Activated CD4-positive, alpha-beta T cell treated with anti-CD3 and anti-CD28 coated beads, Interleukin-2, amount 50 U/mL, for 1 hour (primary cell): ENCODE measurements at regions not wholly inside any gene's neighbourhood (a gene's known extent, or its start where the extent isn't known, plus 50 kb on each side); places are given as distances from the start of the nearest gene placed in this dataset.

Experiments
- DNase-seq: peaks from one replicate; pipeline ENCODE4 v3.0.0-alpha.2; 2020

DNA sequence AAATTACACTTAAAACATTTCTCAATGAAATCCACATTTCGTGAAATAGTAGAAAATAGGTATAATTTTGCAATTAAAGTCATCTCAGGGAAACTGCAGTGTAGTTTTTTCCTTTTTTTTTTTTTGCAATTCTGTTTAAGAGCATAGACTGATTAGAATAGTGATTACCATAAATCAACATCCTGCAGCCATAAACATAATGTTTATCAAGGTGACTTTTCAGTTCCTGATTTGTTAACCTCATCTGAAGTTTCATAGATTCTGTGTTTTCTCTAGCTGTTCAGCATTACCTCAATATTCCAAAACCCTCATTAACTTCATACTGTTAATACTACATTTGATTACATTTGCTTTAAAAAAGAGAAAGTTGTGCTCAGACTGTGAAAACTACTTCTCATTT, 286.3 kb upstream of the DACH1 start:
- DNase-seq, result no peak

DNA sequence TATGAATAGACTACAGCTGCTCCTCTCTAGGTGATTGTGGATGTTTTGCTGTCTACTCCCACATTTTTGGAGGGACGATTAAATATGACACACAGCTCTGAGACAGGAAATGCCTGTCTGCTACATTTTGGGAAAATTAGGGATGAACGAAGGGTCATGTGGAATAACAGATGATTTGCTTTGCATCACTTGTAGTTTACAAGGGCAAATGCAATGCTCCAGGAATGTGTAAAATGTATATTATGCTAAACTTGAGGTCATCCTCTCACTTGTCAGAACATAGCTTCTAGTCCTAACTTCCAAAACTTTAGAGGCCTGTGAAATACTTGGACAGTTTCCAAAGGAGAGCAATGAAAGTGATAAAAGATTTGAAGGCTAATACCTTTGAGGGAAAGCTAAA, 284.2 kb upstream of the DACH1 start:
- DNase-seq, result no peak

DNA sequence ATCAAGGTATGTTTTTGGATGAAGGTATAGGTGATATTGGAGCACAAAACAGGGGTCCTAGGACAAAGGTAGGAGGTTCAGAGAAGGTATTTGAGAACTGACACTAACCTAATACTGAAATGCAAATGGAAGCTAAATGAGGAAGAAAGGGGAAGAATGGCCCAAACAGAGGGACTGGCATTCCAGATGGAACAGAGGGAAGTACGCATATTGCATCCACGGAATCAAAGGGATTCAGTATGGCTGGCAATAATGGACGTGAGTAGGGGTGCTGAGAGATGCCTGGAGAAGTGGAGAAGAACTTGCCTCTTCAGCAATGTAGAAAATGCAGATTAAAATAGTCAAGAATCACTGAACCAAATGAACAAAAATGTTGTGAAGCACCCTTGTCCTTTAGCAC, 283.5 kb upstream of the DACH1 start:
- DNase-seq, result no peak

DNA sequence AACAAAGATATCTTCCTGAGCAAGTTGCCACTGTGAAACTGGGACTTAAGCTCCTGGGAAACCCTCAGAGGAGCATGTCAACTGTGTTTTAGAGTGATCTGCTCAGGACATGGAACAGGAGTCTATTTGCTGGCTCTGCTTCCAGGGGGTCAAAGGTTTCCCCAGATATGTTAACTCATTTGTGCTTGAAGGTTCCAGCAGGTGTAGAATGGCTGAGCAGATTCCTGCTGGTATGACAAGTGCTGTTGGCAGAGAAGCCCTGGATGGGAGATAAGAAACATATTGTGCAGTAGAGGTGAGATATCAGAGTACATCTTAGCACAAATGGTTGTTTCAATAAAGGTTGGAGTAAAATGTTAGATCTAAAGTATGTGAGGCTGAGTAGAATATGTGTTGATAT, 282.7 kb upstream of the DACH1 start:
- DNase-seq, result no peak

DNA sequence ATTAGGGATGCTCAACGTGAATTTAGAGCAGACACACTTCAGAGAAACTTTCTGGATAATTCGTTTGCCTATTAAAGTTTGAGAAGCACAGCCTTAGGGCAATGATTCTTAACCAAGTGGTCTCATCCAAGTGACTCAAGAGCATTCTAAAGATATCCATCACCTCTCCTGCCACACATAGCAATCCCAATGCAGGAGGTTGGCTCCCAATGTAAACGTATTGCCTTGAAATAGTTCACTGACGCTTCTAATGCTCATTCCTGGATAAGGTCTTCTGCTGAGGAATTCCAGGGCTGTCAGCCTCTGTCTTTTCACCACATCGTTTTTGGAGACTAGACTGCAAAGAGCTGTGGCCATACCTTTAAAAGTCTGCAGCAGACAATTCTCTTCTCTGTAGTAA, 279.8 kb upstream of the DACH1 start:
- DNase-seq, result no peak

DNA sequence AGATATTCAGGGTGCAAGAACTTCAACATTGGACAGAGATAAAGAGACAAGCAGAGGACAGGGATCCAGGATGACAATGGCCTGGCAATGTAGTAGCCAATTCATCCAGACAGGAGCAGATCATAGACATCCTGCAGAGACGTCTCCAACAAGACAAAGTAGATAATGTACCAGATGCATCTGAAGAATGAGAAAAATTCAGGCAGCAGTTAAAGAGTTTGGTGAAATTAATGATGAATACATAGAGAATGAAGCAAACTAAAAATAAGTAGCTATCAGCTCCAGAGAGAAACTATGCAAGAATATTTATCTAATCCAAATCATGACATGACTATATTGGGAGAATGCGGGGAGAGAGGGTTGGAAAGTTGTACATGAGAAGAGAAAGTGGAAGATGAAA, 278.4 kb upstream of the DACH1 start:
- DNase-seq, result no peak

DNA sequence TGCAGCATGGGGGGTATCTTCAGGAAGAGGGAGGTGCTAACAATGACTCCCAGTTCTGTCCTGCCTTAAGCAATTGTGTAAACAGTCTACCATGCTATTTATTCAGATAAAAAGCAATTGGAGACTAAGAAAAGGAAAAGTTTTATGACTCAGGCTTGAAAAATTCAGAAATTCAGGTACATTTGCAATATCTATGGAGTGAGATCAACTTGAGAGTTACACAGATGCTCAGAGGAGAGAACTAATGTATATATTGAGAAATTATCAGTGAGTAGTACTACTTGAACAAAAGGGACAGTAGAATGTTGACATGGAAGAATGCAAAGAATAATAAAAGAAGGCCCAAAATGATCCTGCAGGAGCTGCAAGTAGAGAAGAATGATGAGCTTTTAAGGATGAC, 277.6 kb upstream of the DACH1 start:
- DNase-seq, result no peak

DNA sequence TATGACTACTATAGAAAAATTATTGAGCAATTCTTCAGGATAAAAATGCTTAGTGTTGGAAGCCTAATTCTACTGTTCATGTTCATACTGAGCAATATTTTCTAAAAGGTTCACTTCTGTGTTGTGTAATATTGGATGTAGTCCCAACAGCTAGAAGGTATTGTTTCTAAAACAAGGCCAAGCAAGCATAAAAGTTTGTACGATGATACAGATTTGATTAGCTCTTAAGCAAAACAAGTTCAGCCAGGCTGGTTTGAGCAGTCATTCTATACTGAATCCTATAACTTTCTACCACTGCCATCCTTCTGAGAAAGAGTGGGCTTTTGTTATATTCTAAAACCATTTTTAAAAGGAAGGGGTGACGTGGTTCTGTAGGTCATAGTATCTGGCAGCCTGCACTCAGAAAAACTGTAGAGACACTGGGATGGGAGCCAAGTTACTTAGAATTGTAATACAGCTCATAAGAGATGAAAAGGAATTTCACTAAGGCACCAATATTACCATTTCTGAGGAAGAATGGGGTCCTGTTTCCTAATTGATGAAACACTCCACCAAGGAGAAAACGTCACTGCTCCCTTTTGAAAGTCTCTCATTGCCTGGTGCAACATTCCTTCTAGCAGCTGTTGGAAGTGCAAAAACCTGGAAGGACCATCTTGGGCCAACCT, 275.0 kb upstream of the DACH1 start:
- DNase-seq, result no peak

DNA sequence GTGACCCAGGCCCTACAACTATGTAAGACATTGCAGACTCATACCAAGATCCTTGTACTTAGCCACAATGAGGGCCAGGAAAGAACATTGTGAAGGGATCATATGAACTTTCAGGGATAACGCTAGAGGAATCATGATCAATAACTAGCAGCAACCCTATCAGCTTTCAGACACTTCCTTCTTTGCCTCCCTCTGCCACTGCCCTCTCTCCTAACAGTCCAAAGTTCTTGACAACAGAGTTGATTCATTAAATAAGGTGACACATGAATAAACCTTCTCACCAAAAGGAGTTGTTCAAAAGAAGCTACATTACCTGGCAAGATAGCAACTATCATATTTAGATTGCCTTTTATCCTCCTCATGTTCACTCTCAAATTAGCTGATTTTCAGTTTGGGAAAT, 272.2 kb upstream of the DACH1 start:
- no peak for DNase-seq

DNA sequence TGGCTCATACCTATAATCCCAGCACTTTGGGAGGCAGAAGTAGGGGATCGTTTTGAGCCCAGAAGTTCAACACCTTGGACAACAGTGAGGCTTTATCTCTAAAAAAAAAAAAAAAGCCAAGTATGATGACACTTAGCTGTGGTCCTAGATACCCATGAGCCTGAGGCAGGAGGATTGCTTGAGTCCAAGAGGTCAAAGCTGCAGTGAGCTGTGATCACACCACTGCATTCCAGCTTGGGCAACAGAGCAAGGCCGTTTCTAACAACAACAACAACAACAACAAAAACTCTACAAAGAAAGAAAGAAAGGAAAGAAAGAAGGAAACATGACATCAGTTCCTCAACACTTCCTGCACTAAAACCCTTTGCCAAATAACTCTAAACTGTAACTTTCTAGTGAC, 265.1 kb upstream of the DACH1 start:
- no peak for DNase-seq

DNA sequence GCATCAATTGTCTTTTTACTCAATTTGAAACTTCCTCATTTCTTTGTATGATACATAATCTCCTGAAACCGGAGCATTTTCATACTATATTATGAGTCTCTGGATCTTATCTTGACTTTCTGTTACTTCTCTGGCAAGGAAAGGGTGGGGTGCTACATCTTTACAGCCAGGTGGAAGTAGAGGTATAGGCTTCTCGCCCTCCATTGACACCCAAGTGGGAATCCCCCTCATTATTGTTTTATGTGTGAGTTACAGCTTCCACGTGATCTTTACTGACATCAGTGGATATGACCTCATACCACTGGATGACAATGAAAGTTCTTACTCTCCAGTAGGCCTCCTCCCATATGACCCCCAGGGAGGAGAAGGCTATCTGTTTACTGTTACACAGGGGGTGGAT, 262.1 kb upstream of the DACH1 start:
- DNase-seq, result no peak

DNA sequence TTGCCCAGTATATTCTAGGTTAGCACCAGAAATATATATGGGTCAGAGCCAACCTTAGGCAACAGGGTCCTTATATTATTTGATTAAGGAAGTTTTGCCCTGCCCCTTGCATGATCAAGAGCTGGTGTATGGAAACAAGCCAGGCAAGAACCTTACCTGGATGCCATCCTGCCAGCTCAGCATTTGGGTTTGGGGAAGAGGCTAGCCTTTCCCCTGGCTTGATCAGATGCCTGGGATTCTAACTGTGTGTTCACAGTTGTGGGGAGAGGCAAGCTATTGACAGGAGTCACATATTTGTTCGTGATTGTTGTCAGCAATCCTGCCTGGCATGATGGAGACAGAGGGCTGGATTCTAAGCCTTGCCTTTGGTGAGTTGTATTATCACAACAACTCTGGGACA, 260.0 kb upstream of the DACH1 start:
- DNase-seq, result no peak

DNA sequence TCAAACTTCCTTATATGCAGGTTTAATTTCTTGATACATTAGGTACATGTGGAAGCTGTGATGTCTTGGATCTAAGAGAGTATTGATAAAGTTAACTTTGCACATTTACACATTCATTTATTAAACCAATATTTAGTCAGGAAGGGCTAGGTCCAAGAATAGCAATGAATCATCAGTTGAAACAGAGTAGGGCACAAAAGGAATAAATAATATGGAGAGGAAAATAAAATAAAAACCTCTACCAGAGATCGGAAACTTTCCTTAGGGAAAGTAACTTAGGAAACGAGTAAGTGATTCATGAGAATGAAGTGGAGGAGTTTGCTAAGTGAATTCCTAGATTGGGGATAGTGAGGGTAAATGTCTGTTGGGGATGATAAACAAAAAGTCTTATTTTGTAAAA, 259.4 kb upstream of the DACH1 start:
- no peak for DNase-seq

DNA sequence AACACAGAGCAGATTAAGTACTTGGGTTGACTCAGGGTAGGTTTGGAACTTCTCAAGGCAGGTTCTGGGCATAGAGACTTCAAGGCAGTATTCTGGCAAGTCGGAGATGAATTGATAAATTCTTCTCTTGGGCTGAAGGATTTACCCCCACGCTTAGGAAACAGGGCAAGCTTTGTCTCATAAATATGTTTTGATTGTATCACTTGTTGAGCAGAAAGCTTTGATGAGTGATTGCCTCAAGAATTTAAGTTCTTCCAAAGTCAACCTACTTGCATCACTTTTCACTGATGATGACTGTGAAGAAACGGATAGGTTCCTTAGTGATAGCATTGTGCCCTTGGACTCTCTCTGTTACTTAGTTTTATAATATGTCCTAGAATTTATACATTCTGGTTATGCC, 258.6 kb upstream of the DACH1 start:
- no peak for DNase-seq

DNA sequence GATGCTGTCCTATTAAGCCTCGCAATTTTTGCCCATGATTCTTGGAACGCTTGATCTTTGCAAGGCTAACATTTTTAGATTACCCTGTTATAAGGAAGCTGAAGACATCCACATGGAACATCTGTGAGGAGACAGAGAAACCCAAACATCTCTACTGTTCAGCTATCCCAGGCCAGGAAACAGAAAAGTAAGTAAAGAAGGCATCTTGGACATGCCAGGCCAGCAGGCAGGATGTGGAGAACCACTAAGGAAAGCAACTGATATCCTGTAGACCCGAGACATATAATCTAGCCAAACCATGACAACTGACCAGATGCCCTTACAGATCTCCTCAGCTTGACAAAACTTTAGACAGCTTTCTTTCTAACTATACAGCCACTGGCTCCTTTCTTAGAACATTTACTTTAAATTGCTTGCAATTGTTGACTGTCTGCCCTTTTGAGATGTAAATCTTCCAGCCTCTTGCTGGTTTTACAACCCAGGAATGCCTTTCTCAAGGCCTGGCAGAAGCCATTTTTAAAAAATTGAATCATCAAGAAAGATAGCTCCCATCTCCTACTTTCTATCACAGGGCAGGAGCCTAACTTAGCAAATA, 255.8 kb upstream of the DACH1 start:
- no peak for DNase-seq

DNA sequence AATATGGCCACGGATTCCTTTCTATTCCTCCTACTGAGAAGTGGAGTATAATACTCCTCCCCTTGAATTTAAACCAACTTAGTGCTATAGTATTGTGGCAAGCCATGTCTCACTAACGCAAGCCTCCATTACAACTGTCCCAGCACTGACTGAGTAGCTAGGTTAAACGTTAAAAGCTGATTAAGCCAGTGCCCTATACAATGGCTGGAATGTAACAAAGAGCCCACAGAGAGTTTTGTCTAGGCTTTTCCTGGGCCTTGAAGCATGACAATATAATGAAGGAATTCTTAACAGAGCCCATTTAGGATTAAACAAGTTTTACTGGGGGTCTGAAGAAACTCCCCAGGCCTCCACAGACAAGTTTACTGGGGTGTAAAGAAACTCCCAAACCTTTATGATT, 254.5 kb upstream of the DACH1 start:
- DNase-seq, result no peak

DNA sequence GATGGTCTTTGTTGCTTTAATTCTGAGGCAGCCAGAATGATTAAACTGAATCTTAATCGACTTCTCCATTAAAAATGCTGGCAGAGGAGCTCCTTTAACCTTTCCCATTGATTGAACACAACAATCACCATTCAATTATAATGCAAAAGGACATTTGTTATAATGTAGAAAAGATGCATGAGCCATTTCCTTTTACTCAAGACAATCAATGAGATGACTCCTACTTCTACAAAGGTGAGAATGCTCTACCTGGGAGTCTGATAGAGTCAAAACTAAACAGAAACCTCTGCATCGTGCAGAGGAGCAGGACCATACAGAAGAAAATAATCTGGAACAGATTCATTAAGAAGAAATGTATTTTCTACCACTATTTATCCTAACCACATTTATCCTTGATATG, 253.6 kb upstream of the DACH1 start:
- no peak for DNase-seq

DNA sequence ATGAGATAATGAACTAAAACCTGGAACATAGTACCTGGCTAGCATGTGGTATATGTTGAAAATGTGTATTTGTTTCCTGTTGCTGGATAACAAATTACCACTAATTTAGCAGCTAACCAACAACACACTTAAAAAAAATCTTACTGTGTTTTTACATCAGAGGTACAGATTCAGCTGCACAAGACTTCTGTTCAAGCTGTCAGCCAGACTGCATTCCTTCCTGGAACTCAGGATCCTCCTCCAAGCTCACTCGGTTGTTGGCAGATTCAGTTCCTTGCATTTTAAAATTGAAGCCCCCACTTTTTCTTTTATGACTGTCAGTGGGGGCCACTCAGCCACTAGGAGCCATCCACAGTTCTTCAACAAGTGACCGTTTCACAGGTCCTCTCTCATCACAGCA, 246.9 kb upstream of the DACH1 start:
- no peak for DNase-seq

DNA sequence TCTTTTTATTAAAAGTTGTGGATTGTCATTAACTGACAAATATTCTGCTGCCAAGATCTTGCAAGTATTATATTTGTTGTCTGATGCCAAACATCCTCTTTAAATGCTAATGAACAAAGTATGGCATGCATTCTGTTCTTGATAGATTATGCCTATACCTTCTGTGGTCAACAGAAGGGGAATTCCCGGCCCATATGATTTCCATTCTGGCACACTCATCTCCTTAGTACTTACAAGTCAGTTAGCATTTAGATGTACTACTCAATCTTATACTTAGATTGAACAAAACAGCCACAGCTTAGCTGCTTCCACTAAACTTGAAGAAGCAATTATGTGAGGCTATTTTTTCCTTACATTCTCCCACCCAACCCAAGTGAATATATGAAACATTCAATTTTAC, 246.1 kb upstream of the DACH1 start:
- no peak for DNase-seq

DNA sequence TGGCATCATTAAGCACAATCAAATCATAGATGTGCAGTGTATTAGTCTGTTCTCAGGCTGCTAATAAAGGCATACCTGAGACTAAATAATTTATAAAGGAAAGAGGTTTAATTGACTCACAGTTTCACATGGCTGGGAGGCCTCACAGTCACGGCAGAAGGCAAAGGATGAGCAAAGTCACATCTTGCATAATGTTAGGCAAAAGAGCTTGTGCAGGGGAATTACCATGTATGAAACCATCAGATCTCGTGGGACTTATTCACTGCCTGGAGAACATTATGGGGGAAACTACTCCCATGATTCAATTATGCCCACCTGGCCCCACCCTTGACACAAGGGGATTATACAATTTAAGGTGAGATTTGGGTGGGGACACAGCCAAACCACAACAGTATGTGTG, 245.2 kb upstream of the DACH1 start:
- DNase-seq, result no peak

DNA sequence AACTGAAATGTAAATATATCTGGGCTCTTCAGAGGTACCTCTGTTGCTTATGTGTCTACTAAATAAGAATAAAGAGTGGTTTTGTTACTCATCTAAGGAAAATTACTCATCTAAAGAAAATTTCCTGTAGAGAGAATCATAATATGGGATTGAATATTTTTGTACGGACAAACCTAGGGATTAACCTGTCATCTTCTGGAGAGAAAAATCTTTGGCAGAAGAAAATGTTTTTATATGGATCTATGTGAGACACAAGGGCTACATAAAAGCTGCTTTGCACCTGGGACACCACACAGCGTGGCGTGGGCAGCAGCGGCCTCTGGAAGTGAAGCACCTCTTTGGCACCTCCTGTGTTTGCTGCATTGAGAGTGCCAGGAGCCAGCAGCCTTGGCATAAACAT, 242.9 kb upstream of the DACH1 start:
- DNase-seq, result no peak

DNA sequence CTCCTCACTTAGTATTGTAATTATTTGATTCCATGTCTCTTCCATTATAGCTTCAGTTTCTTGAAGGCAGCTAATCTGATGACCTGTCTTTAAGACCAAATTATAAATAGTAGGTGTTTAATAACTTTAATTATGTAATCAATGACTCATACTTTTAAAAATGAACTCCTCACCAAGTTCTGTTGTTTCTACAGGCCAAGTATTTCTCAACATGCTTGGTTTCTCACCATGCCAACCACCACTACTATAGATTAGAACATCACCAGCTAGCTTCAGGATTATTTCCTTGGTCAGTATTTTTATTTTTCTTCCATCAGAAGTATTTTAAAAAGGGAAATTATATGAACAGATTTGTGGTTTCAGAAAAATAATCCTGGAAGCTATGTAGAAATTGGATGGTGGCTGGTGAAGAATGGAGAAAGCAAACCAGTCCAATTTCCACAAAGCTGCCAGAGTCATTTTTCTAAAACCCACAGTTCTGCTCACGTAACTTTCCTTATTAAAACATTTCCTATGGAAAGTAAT, 237.7 kb upstream of the DACH1 start:
- DNase-seq, result no peak

DNA sequence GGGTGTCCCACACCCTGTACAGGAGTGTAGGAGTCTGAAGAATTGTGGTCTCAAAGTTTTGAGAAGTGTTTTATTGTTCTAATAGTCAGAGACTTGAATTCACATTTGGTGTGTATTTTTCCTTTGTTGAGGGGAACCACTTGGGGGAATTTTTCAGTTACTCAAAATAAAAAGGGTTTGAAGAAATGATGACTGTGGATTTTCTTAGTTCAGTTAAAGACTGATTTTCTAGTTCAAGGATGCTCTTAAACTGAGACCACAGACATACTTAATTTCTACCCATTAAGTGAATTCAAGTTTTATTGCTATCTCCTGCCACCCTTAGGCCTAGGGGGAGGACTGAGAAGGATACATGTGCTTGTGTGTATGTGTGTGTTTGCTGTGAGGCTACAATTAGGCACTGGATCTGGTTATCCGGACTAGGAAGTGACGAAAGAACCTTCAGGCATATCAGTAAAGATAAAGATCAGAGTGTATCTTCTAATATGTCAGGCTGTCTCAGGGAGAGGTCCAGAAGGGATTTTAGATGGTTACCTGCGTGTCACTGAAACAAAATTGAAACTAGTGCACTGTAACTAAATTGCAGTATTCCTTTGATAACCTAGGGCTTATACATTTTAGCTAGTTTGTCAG, 234.9 kb upstream of the DACH1 start:
- DNase-seq, result no peak

DNA sequence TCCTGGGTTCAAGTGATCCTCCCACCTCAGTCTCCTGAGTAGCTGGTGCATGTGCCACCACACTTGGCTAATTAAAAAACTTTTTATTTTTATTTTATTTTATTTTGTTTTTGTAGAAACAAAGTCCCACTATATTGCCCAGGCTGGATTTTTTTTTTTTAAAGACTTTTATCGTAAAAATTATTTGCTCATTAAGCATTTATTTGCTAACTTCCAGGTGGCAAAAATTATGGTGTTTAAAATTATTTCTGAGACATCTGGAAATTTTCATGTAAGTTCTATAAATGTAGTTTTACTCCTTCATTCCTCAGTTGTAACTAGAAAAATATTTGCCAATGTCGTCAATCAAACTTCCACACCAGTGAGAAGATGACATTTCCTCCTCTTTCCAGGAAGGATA, 233.3 kb upstream of the DACH1 start:
- DNase-seq, result no peak

DNA sequence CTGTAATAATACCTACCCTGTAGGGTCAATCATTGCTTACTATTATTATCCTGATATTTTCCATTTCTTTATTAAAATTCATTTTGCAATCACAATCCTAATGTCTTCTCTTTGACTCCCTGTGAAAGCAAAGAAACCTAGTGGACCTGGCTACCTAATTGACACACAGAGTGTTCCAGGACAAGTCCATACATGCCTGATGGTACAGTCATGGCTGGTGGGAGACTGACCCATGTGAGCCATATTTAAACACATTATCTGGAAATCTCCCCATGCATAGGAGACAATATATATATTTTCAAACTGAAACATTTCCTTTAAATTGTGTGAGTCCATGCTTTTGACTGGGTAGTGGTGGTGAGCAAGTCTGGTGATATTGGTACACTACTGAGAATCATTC, 230.6 kb upstream of the DACH1 start:
- no peak for DNase-seq
